ENCODE measurements at regions not wholly inside any gene's neighbourhood (a gene's known extent, or its start where the extent isn't known, plus 50 kb on each side); places are given as distances from the start of the nearest gene placed in this dataset.

GRCh38 chr4:134905061-134905460, 703.5 kb upstream of the PABPC4L start:
- DNase-seq (no peak), ATAC-seq (no peak)
- no peak overlapping the region for H3K27ac ChIP-seq
- intact Hi-C loops (cut with DNase I), result no loop called here
- H3K9me3 ChIP-seq, result no peaks in the 10 kb centered on the region
- H3K4me1 ChIP-seq, result no peaks in the 10 kb centered on the region
- H3K36me3 ChIP-seq (ENCODE audit: insufficient read depth in 1 of 2, low read depth in 1 of 2), result no peaks in the 10 kb centered on the region
- H3K27me3 ChIP-seq (ENCODE audit: insufficient read depth in 3 of 3, low read length in 2 of 3), result no peaks in the 10 kb centered on the region
- no peak overlapping the region for H3K4me3 ChIP-seq
- 76 to 85% (median 78%) methylated on average over 1 of the region's 1 CpG for WGBS, 3 donors
- no peak for TF ChIP-seq CTCF (IDR thresholded peaks at IDR 0.05)

- no peaks in the 10 kb centered on the region for H3K27me3 ChIP-seq (ENCODE audit: insufficient read depth in 3 of 3, low read length in 2 of 3)
- H3K9me3 ChIP-seq, result no peaks in the 10 kb centered on the region
- intact Hi-C loops (cut with DNase I), result no loop called here
- no peak for DNase-seq
- H3K27ac ChIP-seq, result no peak overlapping the region
- no peak for ATAC-seq
- no peaks in the 10 kb centered on the region for H3K4me1 ChIP-seq
- no peak for TF ChIP-seq CTCF (IDR thresholded peaks at IDR 0.05)
- H3K4me3 ChIP-seq, result no peak overlapping the region
- H3K36me3 ChIP-seq (ENCODE audit: insufficient read depth in 1 of 2, low read depth in 1 of 2), result no peaks in the 10 kb centered on the region
- WGBS, 3 donors, result 55 to 75% (median 66%) methylated on average over 2 of the region's 2 CpGs
Observed at GRCh38 chr4:134888156-134888555, 686.6 kb upstream of the PABPC4L start.

- Histone ChIP-seq H3K4me3 (no peak overlapping the region), H3K27me3 (ENCODE audit: insufficient read depth in 3 of 3, low read length in 2 of 3) (no peaks in the 10 kb centered on the region), H3K27ac (no peak overlapping the region), H3K36me3 (ENCODE audit: insufficient read depth in 1 of 2, low read depth in 1 of 2) (no peaks in the 10 kb centered on the region), H3K9me3 (no peaks in the 10 kb centered on the region), H3K4me1 (no peaks in the 10 kb centered on the region)
- TF ChIP-seq CTCF (IDR thresholded peaks at IDR 0.05), result no peak
- DNase-seq, result no peak
- no peak for ATAC-seq
- intact Hi-C loops (cut with DNase I), result no loop called here
- 47 to 54% (median 48%) methylated on average over 2 of the region's 2 CpGs for WGBS, 3 donors
Observed at GRCh38 chr4:134885436-134885835, 683.8 kb upstream of the PABPC4L start.

- intact Hi-C loops (cut with DNase I), result no loop called here
- no peak for DNase-seq
- TF ChIP-seq CTCF (IDR thresholded peaks at IDR 0.05), result no peak
- Histone ChIP-seq H3K36me3 (ENCODE audit: insufficient read depth in 1 of 2, low read depth in 1 of 2) (no peaks in the 10 kb centered on the region), H3K27me3 (ENCODE audit: insufficient read depth in 3 of 3, low read length in 2 of 3) (no peaks in the 10 kb centered on the region), H3K9me3 (no peaks in the 10 kb centered on the region), H3K4me1 (no peaks in the 10 kb centered on the region), H3K27ac (no peak overlapping the region), H3K4me3 (no peak overlapping the region)
- no peak for ATAC-seq
- 82 to 86% (median 84%) methylated on average over 1 of the region's 1 CpG for WGBS, 3 donors
Observed at GRCh38 chr4:134883831-134884449, 682.4 kb upstream of the PABPC4L start.

GRCh38 chr4:134879019-134879418, 677.4 kb upstream of the PABPC4L start:
- H3K36me3 ChIP-seq (ENCODE audit: insufficient read depth in 1 of 2, low read depth in 1 of 2), result no peaks in the 10 kb centered on the region
- no peaks in the 10 kb centered on the region for H3K9me3 ChIP-seq
- no peaks in the 10 kb centered on the region for H3K4me1 ChIP-seq
- no peak overlapping the region for H3K4me3 ChIP-seq
- TF ChIP-seq CTCF (IDR thresholded peaks at IDR 0.05), result no peak
- 92 to 96% (median 95%) methylated on average over 1 of the region's 1 CpG for WGBS, 3 donors
- H3K27me3 ChIP-seq (ENCODE audit: insufficient read depth in 3 of 3, low read length in 2 of 3), result no peaks in the 10 kb centered on the region
- DNase-seq (no peak), ATAC-seq (no peak)
- intact Hi-C loops (cut with DNase I), result no loop called here
- H3K27ac ChIP-seq, result no peak overlapping the region
